GM19023 (cell line): ENCODE measurements at regions not wholly inside any gene's neighbourhood (a gene's known extent, or its start where the extent isn't known, plus 50 kb on each side); places are given as distances from the start of the nearest gene placed in this dataset.
"Not testable (repeated sequence)": the region's sequence is repeated elsewhere in the genome, so short reads cannot be mapped to it uniquely, and the experiment has no call there.

Experiments
- ATAC-seq: cut with Tn5 transposase; IDR thresholded peaks from one replicate; pipeline ENCODE4 v1.9.1; 2021; ENCODE audit warnings: mild to moderate bottlenecking, moderate library complexity; ENCODE audit not compliant: unreplicated experiment

- ATAC-seq: no peak
These were observed 154.3 kb downstream of the RMST start for GRCh38 chr12:97616946-97617345.

DNA sequence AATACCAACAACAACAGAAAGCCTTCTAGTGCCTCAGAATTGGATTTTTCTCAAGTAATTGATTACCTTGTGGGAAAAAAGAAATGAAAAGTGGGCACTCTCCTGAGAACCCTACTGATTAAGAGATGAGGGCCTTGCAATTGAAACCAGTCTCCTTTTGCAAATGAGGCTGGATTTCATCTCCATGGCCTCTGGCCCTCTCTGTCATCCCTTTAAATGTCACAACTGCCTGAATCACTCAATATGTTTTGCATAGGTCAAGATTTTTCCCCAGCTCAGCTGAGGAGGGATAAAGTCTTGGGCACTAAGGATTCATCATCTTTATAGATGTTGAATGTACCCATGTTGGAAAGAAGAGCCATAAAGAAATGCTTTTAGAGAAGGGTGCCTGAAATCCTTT lies 166.4 kb downstream of the RMST start:
- ATAC-seq: no peak

DNA sequence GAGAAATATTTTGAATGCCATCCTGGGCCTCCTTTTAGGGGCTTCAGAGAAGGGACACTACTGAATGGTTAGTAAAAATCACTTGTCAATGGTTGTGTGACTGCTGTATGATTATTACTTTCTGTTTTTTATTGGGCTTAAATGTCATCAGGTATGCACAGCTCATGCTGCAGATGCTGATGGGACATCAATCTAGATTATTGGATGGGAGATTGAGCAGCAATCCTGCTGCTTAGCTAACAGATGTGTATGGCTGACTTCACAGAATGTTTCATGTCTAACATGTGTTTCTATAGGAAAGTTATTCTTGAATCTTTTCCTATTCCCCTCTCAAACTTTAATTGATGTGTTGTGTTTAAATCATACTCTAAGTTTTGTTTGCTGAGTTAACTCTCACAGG lies 166.8 kb downstream of the RMST start:
- ATAC-seq: no peak

DNA sequence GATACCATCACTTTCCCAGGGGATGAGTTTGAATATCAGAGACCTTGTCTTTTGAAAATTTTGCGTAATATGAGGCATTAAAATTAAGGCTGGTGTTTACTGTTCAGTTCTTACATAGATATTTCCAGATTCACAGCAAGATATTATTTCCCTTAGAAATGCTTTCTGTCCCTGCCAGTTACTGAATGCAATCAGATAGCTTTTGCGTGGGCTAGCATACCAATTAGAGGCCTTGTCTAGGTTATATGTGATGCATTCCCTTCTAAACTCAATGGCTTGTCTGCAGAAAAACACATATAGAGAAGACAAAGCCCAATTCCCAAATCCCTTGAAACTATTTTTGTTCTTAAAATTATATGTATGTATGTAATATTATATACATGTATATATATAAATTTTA lies 167.8 kb downstream of the RMST start:
- no peak for ATAC-seq

- no peak for ATAC-seq
These were observed 168.3 kb downstream of the RMST start for GRCh38 chr12:97630875-97631274.

DNA sequence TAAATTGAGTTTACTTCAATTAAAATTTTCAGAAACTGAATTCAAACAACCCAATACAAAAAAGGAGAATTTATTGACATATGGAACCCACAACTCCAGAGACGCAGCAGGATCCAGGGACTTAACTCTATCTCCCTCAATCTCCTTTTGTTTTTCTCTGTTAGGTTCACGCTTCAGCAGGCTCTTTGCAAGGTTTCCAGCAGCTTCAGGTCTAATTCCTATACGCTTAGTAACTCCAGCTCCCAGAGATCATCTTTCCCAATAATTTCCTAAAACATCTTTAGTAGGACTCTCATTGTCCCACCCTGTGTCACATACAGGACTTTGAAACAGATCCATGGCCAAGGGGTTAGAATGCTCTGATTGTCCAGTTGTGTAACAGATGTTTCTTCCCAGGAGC lies 175.2 kb downstream of the RMST start:
- ATAC-seq: no peak

GRCh38 chr12:97638739-97639138 lies 176.1 kb downstream of the RMST start:
- ATAC-seq: no peak

- no peak for ATAC-seq
These were observed 177.1 kb downstream of the RMST start for GRCh38 chr12:97639702-97640101.

DNA sequence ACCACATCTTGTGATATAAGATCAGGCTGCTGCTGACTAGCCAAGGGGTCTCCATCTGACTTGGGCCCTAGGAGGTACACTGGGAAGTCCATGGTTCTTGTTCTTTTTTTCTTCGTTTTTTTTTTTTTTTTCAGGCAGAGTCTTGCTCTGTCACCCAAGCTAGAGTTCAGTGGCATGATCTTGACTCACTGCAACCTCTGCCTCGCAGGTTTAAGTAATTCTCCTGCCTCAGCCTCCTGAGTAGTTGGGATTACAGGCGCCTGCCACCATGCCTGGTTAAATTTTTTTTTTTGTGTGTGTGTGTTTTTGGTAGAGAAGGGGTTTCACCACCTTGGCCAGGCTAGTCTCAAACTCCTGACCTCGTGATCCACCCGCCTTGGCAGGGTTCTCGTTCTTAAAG lies 178.2 kb downstream of the RMST start:
- no peak for ATAC-seq

DNA sequence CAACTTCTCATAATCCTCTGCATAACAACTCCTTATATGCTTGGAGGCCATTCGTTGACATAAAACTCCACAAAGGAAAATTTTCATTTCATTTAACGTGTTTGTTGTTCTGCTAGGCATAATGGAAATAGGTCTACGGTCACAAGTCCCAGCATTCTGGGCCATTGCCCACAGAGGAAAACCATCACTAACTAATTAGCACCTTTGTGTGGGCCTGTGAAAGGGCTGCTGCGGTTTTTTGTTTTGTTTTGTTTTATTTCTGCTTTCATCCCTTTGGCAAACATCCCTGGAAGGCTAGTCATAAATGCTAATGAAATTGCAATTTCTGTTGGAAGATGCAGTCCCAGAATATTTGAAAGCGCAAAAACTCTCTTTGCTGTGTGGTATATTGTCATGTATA lies 180.3 kb downstream of the RMST start:
- no peak for ATAC-seq

DNA sequence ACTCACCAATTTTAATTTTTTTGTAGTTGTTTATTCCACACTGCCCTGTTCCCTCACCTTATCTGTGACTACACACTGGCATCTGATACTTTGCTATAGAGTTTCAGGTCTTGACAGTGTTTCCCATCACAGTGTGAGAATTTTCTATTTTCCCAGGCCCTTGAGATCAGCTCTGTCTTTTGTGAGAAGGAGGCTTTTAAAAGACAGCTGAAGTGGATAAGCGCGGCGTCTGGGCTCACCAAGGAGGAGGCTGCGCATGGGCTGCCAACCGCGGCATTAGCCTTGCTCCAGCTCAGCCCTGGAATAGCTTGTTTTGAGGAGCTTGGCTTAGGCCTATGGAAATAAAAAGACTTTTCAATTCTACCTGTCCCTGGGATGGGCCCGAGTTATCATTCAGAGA lies 181.3 kb downstream of the RMST start:
- no peak for ATAC-seq

DNA sequence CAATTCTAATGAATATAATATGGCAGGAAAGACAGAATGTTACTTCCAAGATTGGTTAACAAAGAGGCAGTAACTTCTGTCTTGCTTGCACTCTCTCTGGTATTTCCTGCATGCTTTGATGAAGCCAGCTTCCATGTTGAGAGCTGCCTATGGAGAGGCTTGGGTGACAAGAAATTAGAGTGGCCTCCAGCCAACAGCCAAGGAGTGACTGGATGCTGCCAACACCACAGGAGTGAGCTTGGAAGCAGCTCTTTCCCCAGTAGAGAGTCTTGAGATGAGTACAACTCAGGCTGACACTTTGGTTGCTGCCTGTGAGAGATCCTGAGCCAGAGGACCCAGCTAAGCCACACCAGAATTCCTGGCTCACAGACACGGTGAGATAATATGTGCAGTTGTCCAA lies 183.1 kb downstream of the RMST start:
- no peak for ATAC-seq

DNA sequence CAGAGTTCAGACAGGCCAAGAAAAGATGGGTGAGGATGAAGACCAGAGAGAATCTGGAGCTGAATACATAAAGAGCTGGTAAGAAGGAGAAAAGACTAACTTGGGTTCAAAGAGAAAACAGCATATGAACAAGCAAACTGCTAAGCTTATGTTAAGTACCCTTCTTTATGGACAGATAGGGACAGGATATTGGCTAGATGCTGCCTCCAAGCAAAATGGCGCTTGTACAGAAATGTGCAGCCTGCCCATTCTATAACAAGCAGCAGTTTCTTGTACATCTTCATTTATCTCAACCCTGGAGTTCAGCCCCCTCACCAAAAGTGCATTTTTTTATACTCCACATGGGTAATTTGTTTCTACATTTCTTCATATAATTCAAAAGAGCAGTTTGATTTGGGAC lies 184.5 kb downstream of the RMST start:
- ATAC-seq: no peak

GRCh38 chr12:97650242-97650641 lies 187.6 kb downstream of the RMST start:
- ATAC-seq: no peak

DNA sequence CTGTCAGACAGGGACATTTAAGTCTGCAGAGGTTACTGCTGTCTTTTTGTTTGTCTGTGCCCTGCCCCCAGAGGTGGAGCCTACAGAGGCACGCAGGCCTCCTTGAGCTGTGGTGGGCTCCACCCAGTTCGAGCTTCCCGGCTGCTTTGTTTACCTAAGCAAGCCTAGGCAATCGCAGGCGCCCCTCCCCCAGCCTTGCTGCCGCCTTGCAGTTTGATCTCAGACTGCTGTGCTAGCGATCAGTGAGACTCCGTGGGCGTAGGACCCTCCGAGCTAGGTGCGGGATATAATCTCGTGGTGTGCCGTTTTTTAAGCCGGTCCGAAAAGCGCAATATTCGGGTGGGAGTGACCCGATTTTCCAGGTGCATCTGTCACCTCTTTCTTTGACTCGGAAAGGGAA lies 193.9 kb downstream of the RMST start:
- not testable (repeated sequence) for ATAC-seq

DNA sequence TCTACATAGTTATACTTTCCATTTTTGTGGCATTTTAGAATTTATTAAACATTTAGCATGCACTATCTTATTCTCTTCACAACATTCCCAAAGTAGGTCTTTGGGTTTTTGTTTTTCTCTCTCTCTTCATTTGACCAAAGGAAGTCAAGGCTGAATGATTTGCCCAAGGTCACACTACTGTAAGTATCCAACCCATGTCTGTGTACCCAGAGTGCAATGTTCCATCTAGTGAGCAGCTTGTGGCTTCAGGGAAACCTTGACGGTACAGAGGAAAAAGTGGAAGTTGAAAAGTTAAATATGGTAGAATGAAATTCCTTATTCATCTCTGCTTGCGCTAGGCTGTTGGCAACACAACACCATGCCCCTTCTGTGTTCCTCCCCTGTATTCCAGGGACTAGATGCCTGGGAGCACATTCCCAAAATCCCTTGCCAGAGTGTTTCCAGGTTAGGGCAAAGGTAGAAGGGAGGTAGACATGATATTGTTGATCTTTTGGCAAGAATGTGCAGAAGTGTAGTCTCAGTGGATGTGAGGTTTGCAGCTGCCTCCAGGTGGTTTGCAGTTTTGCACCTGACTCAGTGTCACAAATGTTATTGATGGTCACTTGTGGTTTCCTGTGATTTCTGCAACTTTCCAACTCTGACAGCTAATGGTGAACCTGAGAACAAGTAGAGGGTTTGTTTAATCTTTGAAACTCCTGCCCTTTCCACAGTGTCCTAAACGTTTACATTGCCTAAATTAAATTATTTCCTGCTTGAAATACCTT lies 196.7 kb downstream of the RMST start:
- ATAC-seq: no peak

DNA sequence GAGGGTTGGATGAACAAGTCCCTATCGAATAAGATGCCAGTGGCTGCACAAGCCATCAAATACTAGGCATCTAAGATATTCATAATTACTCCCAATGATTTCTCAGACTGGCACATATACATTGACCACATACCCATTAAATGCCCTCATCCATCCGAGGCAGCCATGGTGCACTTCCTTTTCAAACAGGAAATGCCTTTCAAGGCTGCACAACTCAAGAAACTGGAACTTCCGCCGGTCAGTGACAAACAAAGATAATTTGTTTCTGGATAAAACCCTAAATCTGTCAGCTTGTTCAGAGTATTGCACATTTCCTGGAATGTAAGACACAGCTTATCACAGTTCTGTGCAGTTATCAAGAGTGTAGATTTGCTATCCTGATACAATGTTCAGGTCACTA lies 203.7 kb downstream of the RMST start:
- ATAC-seq: no peak

DNA sequence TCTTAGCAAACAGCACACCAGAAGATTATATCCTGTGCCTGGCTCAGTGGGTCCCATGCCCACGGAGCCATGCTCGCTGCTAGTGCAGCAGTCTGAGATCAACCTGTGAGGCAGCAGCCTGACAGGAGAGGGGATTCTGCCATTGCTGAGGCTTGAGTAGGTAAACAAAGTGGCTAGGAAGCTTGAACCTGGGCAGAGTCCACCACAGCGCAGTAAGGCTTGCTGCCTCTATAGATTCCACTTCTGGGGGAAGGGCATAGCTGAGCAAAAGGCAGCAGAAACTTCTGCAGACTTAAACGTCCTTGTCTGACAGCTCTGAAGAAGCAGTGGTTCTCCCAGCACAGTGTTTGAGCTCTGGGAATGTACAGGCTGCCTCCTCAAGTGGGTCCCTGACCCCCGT lies 210.3 kb downstream of the RMST start:
- no peak for ATAC-seq

GRCh38 chr12:97680751-97681150 lies 218.1 kb downstream of the RMST start:
- ATAC-seq: no peak

DNA sequence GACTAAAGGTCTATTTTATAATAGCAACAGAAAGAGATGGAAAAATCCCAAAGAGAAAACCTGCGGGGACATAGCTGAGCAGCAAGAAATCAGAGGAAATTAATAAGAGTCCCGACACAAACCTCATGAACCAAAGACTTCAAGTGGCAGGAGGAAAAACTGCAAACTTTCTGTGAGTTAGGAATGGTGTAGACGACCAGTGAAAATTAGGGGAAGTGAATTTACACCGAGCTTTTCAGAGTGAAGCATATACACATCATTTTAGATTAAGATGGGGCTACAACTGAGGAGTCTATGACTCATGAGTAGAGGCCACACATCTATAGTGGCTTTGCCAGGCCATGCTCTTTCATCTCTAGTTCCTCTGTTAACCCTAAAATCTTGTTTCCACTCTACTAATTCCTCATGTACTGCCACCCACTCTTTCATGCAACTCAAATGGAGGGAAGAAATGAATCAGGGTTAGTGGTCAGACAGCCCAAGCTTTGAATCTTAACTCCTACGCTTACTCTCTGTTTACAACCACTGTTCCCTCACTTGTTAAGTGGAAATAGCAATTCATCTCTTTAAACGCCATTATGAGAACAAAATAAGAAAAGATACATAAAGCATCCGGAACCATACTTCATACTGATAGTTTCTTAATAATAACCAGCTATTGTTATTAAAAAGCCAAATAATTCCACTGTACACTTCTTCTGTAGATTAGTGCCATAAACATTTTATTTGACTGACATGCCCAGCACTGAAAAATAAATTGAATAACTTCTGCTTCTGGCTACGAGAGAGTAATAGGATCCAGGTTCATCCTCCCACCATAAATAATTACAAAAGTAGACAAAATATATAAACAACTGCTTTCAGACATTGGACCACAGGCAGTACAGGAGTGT lies 219.3 kb downstream of the RMST start:
- ATAC-seq: peak; percentile 77

DNA sequence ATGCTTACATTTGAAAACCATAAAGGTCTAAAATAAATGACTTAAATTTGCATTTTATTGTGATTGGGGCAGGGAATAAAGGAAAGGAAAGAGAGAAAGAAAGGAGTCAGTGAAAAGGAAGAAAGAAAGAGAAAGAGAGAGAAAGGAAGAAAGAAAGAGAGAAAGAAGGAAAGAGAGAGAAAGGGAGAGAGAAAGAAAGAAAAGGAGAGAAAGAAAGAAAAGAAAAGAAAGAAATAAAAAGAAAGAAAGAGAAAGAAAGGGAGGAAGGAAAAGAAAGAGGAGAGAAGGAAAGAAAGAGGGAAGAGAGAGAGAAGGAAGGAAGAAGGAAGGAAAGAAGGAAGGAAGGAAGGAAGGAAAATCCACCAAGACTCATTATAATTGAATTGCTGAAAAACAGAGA lies 222.8 kb downstream of the RMST start:
- ATAC-seq: no peak

DNA sequence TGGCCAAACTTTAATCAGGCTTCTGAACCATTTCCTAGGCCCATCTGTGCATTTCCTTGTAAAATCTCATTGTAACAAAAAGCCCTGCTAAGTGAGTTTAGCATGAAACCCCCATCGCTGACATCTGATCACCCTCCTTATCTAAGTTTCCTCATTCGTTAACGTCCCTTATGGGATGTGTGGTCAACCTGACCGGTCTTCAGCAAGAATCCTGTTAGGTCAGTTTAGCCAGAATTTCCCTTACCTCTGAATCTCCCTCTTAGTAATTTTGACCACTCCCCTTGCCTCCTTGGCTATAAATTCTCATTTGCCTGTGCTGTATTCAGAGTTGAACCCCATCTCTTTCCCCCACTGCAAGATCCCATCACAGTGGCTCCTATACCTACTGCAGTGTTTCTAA lies 239.3 kb downstream of the RMST start:
- no peak for ATAC-seq
